IMR-90 (cell line): ENCODE measurements at regions not wholly inside any gene's neighbourhood (a gene's known extent, or its start where the extent isn't known, plus 50 kb on each side); places are given as distances from the start of the nearest gene placed in this dataset.

Experiments
- ATAC-seq: fragments of 200-7000 bp; cut with Tn5 transposase; 2 replicates; pipeline ENCODE4 v1.9.1; 2020; ENCODE audit warnings: low read depth, mild to moderate bottlenecking, moderate library complexity
- BruUV-seq: library from RNA; stranded (reverse); fragments of 400-500 nt; replicated peaks from 2 replicates; lab custom pipeline; 2021; lab: Mats Ljungman, UMichigan
- CTCF ChIA-PET: fragments of 300-600 bp; formaldehyde crosslinking; extraction: SDS; loops from one replicate; lab custom pipeline; 2021; ENCODE audit warnings: antibody characterized with exemption; lab: Yijun Ruan, JAX
- POLR2A ChIA-PET: fragments of 300-600 bp; sonication (Branson Sonifier 250); formaldehyde crosslinking; loops from one replicate; lab custom pipeline; 2022; ENCODE audit warnings: antibody characterized with exemption; ENCODE audit not compliant: unreplicated experiment; lab: Charles Lee
- DNase-seq: peaks from one replicate; pipeline ENCODE4 v3.0.0; 2013
- H2AFZ ChIP-seq: replicated peaks from 2 replicates; pipeline ENCODE3; 2013; ENCODE audit warnings: low read length, mild to moderate bottlenecking; ENCODE audit not compliant: poor library complexity
- H2AK5ac ChIP-seq: 2 replicates; pipeline ENCODE4 v1.6.1; 2013; ENCODE audit warnings: low read depth, low read length, inconsistent platforms
- H2AK9ac ChIP-seq: replicated peaks from 2 replicates; pipeline ENCODE3; 2013; ENCODE audit warnings: mild to moderate bottlenecking, low read depth, low read length, moderate library complexity; ENCODE audit not compliant: poor library complexity
- H2BK120ac ChIP-seq: 2 replicates; pipeline ENCODE4 v1.6.1; 2013; ENCODE audit warnings: low read depth, low read length, inconsistent platforms
- H2BK15ac ChIP-seq: 3 replicates; pipeline ENCODE4 v1.6.1; 2013; ENCODE audit warnings: low read depth, low read length, inconsistent platforms
- H2BK20ac ChIP-seq: 2 replicates; pipeline ENCODE4 v1.6.1; 2013; ENCODE audit warnings: low read depth, mild to moderate bottlenecking, inconsistent platforms, low read length, moderate library complexity
- H2BK5ac ChIP-seq: 2 replicates; pipeline ENCODE4 v1.6.1; 2013; ENCODE audit warnings: mild to moderate bottlenecking, low read depth, low read length, inconsistent platforms; ENCODE audit not compliant: poor library complexity, severe bottlenecking
- H3K14ac ChIP-seq: replicated peaks from 2 replicates; pipeline ENCODE4 v1.6.1; 2013; ENCODE audit warnings: low read depth, low read length, inconsistent platforms
- H3K18ac ChIP-seq: 2 replicates; pipeline ENCODE4 v1.6.1; 2013; ENCODE audit warnings: low read depth, low read length, control low read depth
- H3K23ac ChIP-seq: 2 replicates; pipeline ENCODE4 v1.6.1; 2013; ENCODE audit warnings: low read depth, low read length, inconsistent platforms
- H3K27ac ChIP-seq: 2 replicates; pipeline ENCODE4 v1.5.1; 2013; ENCODE audit warnings: mild to moderate bottlenecking, control low read depth, low read length; ENCODE audit not compliant: insufficient read depth
- H3K27me3 ChIP-seq: 2 replicates; pipeline ENCODE4 v1.6.1; 2013; ENCODE audit warnings: low read length; ENCODE audit not compliant: control insufficient read depth, insufficient read depth
- H3K36me3 ChIP-seq: 2 replicates; pipeline ENCODE4 v1.6.1; 2013; ENCODE audit warnings: low read length, mixed read lengths; ENCODE audit not compliant: control insufficient read depth, insufficient read depth
- H3K4ac ChIP-seq: 2 replicates; pipeline ENCODE4 v1.6.1; 2013; ENCODE audit warnings: low read depth, low read length, inconsistent platforms
- H3K4me1 ChIP-seq: 2 replicates; pipeline ENCODE4 v1.6.1; 2013; ENCODE audit warnings: low read length, mixed read lengths; ENCODE audit not compliant: control insufficient read depth, insufficient read depth
- H3K4me2 ChIP-seq: 2 replicates; pipeline ENCODE4 v1.6.1; 2013; ENCODE audit warnings: low read depth, mild to moderate bottlenecking, control low read depth, low read length, moderate library complexity
- H3K4me3 ChIP-seq: 2 replicates; pipeline ENCODE4 v1.5.1; 2013; ENCODE audit warnings: low read depth, mild to moderate bottlenecking, control low read depth, low read length, moderate library complexity; ENCODE audit not compliant: insufficient read depth
- H3K56ac ChIP-seq: 2 replicates; pipeline ENCODE4 v1.6.1; 2013; ENCODE audit warnings: low read length, inconsistent platforms; ENCODE audit not compliant: insufficient read depth; ENCODE audit errors: extremely low read depth
- H3K79me1 ChIP-seq, 2 experiments: 2 replicates each; pipeline ENCODE4 v1.6.1; 2013; ENCODE audit warnings: low read length in 2 of 2, inconsistent platforms in 1 of 2, low read depth in 1 of 2
- H3K9ac ChIP-seq: 2 replicates; pipeline ENCODE4 v1.6.1; 2013; ENCODE audit warnings: low read depth, low read length, control low read depth
- H3K9me1 ChIP-seq: 2 replicates; pipeline ENCODE4 v1.6.1; 2013; ENCODE audit warnings: low read length, inconsistent platforms; ENCODE audit not compliant: insufficient read depth
- H3K9me3 ChIP-seq: 2 replicates; pipeline ENCODE4 v1.6.1; 2013; ENCODE audit warnings: low read length; ENCODE audit not compliant: control insufficient read depth, insufficient read depth
- H4K20me1 ChIP-seq: 2 replicates; pipeline ENCODE4 v1.6.1; 2013; ENCODE audit warnings: low read length, inconsistent platforms; ENCODE audit not compliant: insufficient read depth
- H4K5ac ChIP-seq: 2 replicates; pipeline ENCODE4 v1.6.1; 2013; ENCODE audit warnings: mild to moderate bottlenecking, low read depth, low read length, control low read depth
- H4K8ac ChIP-seq, 2 experiments: 2 replicates each; pipeline ENCODE4 v1.6.1; 2013; ENCODE audit warnings: low read depth in 2 of 2, low read length in 2 of 2, control low read depth in 1 of 2, inconsistent platforms in 1 of 2
- H4K91ac ChIP-seq: 2 replicates; pipeline ENCODE4 v1.6.1; 2013; ENCODE audit warnings: low read depth, low read length, inconsistent platforms; ENCODE audit not compliant: insufficient read depth
- BHLHE40 ChIP-seq: fragments of 150-350 bp; IDR thresholded peaks from 2 replicates; pipeline ENCODE4 v1.6.1; 2016; ENCODE audit warnings: mild to moderate bottlenecking, low read depth, low read length
- CEBPB ChIP-seq: IDR thresholded peaks from 2 replicates; pipeline ENCODE4 v1.6.1; 2012; ENCODE audit warnings: low read depth, low read length, improper control_type of control experiment
- CHD1 ChIP-seq: IDR thresholded peaks from 2 replicates; pipeline ENCODE4 v1.6.1; 2012; ENCODE audit warnings: low read depth, low read length, improper control_type of control experiment
- FOS ChIP-seq: fragments of 150-350 bp; IDR thresholded peaks from 2 replicates; pipeline ENCODE4 v1.6.1; 2016; ENCODE audit warnings: low read depth, low read length
- MAFK ChIP-seq: IDR thresholded peaks from 2 replicates; pipeline ENCODE4 v1.6.1; 2012; ENCODE audit warnings: low read depth, low read length, improper control_type of control experiment
- MAZ ChIP-seq: IDR thresholded peaks from 2 replicates; pipeline ENCODE4 v1.6.1; 2012; ENCODE audit warnings: low read depth, mild to moderate bottlenecking, low read length, improper control_type of control experiment, moderate library complexity, borderline replicate concordance
- MXI1 ChIP-seq: IDR thresholded peaks from 2 replicates; pipeline ENCODE4 v1.6.1; 2012; ENCODE audit warnings: low read depth, mild to moderate bottlenecking, low read length, moderate library complexity, borderline replicate concordance
- NFE2L2 ChIP-seq: fragments of 150-350 bp; IDR thresholded peaks from 2 replicates; pipeline ENCODE4 v1.6.1; 2016; ENCODE audit warnings: low read depth, mild to moderate bottlenecking, low read length
- POLR2A ChIP-seq: IDR thresholded peaks from 2 replicates; pipeline ENCODE4 v1.6.1; 2012; ENCODE audit warnings: mild to moderate bottlenecking, low read depth, low read length
- RAD21 ChIP-seq: IDR thresholded peaks from 2 replicates; pipeline ENCODE4 v1.6.1; 2012; ENCODE audit warnings: low read length, improper control_type of control experiment
- RCOR1 ChIP-seq: IDR thresholded peaks from 2 replicates; pipeline ENCODE4 v1.6.1; 2012; ENCODE audit warnings: mild to moderate bottlenecking, low read length, improper control_type of control experiment; ENCODE audit not compliant: insufficient replicate concordance
- RFX5 ChIP-seq: IDR thresholded peaks from 2 replicates; pipeline ENCODE4 v1.8.0; 2012; ENCODE audit warnings: low read depth, mild to moderate bottlenecking, low read length, moderate library complexity
- SMC3 ChIP-seq: fragments of 150-350 bp; IDR thresholded peaks from 2 replicates; pipeline ENCODE4 v1.6.1; 2016; ENCODE audit warnings: low read depth, mild to moderate bottlenecking, antibody characterized with exemption, low read length, moderate library complexity
- WGBS, 2 experiments: methylation state at CpG; one replicate each; pipeline versions ENCODE4 v1.1.5 to v1.1.7; 2013; ENCODE audit warnings: missing lambda C conversion rate in 2 of 2; ENCODE audit not compliant: insufficient read length in 1 of 2; ENCODE audit errors: extremely low coverage in 2 of 2; 5-methylcytosine and 5-hydroxymethylcytosine counted together
- dilution Hi-C: fragments of 300-500 bp; cut with HindIII; formaldehyde crosslinking; loops from one replicate; pipeline ENCODE4 v1.14.3; 2018; ENCODE audit warnings: low sequenced_read_pairs; ENCODE audit not compliant: unreplicated experiment
- in situ Hi-C: fragments of 300-500 bp; cut with MboI; formaldehyde crosslinking; loops from 3 replicates; pipeline ENCODE4 v1.14.3; 2019; ENCODE audit warnings: low sequenced_read_pairs, inconsistent platforms, mixed read lengths
- intact Hi-C: fragments of 100-400 bp; cut with micrococcal nuclease; formaldehyde crosslinking; loops from 2 replicates; pipeline ENCODE4 v1.10.0; 2022
- TF ChIP-seq, protein P1 (sequence below): fragments of 150-350 bp; IDR thresholded peaks from 2 replicates; pipeline ENCODE4 v1.6.1; 2017; ENCODE audit warnings: mild to moderate bottlenecking, antibody characterized with exemption, low read length, low read depth
- TF ChIP-seq, protein P2 (sequence below): fragments of 150-350 bp; IDR thresholded peaks from 2 replicates; pipeline ENCODE4 v1.6.1; 2016; ENCODE audit warnings: low read depth, mild to moderate bottlenecking, low read length, moderate library complexity, borderline replicate concordance
- TF ChIP-seq, protein P3 (sequence below): conservative IDR thresholded peaks from 2 replicates; pipeline ENCODE4 v1.5.1; 2012; ENCODE audit warnings: mild to moderate bottlenecking, low read depth, low read length, improper control_type of control experiment

DNA sequence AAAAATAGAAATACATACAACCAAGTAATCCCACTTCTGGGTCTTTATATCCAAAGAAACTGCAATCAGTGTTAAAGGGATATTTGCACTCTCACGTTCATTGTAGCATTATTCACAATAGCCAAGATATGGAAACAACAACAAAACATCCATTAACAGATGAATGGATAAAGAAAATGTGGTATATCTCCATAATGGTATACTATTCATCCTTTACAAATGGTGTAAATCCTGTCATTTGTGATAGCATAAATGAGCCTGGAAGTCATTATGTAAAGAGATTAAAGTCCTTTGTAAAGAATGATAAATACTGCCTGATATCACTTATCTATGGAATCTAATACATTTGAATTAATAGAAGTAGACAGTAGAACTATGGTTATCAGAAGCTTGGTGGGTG, 327.7 kb downstream of the UTRN start:
- no peaks in the 10 kb centered on the region for H3K4me1 ChIP-seq
- CTCF ChIA-PET = no interaction called here

More for the DNA sequence above, 327.7 kb downstream of the UTRN start:
- no peak overlapping the region for H3K4ac ChIP-seq
- no peak overlapping the region for H3K4me2 ChIP-seq
- H2BK15ac ChIP-seq = no peak overlapping the region
- no TSS peak for BruUV-seq
- dilution Hi-C loops = no loop called here
- no peak overlapping the region for H2BK20ac ChIP-seq
- no peak for DNase-seq
- no peaks in the 10 kb centered on the region for H4K20me1 ChIP-seq
- no CpG with 5 or more reads among the region's 1 CpG for WGBS, 2 experiments
- H3K56ac ChIP-seq = no peak overlapping the region
- H2AK9ac ChIP-seq = no peak overlapping the region
- H3K14ac ChIP-seq = no peak overlapping the region
- H2BK120ac ChIP-seq = no peak overlapping the region
- no peaks in the 10 kb centered on the region for H3K9me1 ChIP-seq
- no peak overlapping the region for H3K4me3 ChIP-seq
- H3K27me3 ChIP-seq = no peaks in the 10 kb centered on the region
- in situ Hi-C loops = no loop called here
- no peak for TF ChIP-seq SMC3
- TF ChIP-seq, protein P1, sequence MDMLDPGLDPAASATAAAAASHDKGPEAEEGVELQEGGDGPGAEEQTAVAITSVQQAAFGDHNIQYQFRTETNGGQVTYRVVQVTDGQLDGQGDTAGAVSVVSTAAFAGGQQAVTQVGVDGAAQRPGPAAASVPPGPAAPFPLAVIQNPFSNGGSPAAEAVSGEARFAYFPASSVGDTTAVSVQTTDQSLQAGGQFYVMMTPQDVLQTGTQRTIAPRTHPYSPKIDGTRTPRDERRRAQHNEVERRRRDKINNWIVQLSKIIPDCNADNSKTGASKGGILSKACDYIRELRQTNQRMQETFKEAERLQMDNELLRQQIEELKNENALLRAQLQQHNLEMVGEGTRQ = no peak
- TF ChIP-seq CEBPB = no peak
- no peak for TF ChIP-seq FOS
- TF ChIP-seq, protein P2, sequence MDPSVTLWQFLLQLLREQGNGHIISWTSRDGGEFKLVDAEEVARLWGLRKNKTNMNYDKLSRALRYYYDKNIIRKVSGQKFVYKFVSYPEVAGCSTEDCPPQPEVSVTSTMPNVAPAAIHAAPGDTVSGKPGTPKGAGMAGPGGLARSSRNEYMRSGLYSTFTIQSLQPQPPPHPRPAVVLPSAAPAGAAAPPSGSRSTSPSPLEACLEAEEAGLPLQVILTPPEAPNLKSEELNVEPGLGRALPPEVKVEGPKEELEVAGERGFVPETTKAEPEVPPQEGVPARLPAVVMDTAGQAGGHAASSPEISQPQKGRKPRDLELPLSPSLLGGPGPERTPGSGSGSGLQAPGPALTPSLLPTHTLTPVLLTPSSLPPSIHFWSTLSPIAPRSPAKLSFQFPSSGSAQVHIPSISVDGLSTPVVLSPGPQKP = no peak
- no peak for TF ChIP-seq RAD21
- TF ChIP-seq MXI1 = no peak
- TF ChIP-seq RFX5 = no peak
- no peak for TF ChIP-seq CHD1
- TF ChIP-seq NFE2L2 = no peak
- no peak for TF ChIP-seq RCOR1
- no peak for TF ChIP-seq POLR2A
- TF ChIP-seq, protein P3, sequence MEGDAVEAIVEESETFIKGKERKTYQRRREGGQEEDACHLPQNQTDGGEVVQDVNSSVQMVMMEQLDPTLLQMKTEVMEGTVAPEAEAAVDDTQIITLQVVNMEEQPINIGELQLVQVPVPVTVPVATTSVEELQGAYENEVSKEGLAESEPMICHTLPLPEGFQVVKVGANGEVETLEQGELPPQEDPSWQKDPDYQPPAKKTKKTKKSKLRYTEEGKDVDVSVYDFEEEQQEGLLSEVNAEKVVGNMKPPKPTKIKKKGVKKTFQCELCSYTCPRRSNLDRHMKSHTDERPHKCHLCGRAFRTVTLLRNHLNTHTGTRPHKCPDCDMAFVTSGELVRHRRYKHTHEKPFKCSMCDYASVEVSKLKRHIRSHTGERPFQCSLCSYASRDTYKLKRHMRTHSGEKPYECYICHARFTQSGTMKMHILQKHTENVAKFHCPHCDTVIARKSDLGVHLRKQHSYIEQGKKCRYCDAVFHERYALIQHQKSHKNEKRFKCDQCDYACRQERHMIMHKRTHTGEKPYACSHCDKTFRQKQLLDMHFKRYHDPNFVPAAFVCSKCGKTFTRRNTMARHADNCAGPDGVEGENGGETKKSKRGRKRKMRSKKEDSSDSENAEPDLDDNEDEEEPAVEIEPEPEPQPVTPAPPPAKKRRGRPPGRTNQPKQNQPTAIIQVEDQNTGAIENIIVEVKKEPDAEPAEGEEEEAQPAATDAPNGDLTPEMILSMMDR = no peak
- no peak for TF ChIP-seq BHLHE40
- TF ChIP-seq MAFK = no peak
- no peak for TF ChIP-seq MAZ
- H2AFZ ChIP-seq = no peak overlapping the region
- H3K18ac ChIP-seq = no peak overlapping the region
- no peak overlapping the region for H3K9ac ChIP-seq
- H4K8ac ChIP-seq = no peak overlapping the region
- H4K5ac ChIP-seq = no peak overlapping the region
- no peak overlapping the region for H2BK5ac ChIP-seq
- POLR2A ChIA-PET = no interaction called here
- no peaks in the 10 kb centered on the region for H3K9me3 ChIP-seq
- 0 out of 4 replicates have a peak, but pooled peaks cover 0 to 4% of the 10 kb centered on the region in 2 experiments for H3K79me1 ChIP-seq
- H2AK5ac ChIP-seq = no peak overlapping the region
- no peaks in the 10 kb centered on the region for H3K36me3 ChIP-seq
- no peak overlapping the region for H3K27ac ChIP-seq
- intact Hi-C loops = no loop called here
- no peak overlapping the region for H3K23ac ChIP-seq
- no peak overlapping the region for H4K91ac ChIP-seq
- no peak for ATAC-seq
